GM12878 (cell line): ENCODE measurements at regions not wholly inside any gene's neighbourhood (a gene's known extent, or its start where the extent isn't known, plus 50 kb on each side); places are given as distances from the start of the nearest gene placed in this dataset.

Experiments used
- ATAC-seq: fragments of 200-7000 bp; cut with Tn5 transposase; 3 replicates; pipeline ENCODE4 v1.9.1; 2020; ENCODE audit warnings: mild to moderate bottlenecking, moderate library complexity
- BruUV-seq: library from RNA; stranded (reverse); fragments of 400-500 nt; replicated peaks from 2 replicates; lab custom pipeline; 2021; lab: Mats Ljungman, UMichigan
- CTCF ChIA-PET: fragments of 300-600 bp; sonication (Branson Sonifier 250); formaldehyde crosslinking; extraction: SDS; loops from one replicate; lab custom pipeline; 2021; ENCODE audit warnings: inconsistent platforms; lab: Yijun Ruan, JAX
- POLR2A ChIA-PET: fragments of 350-600 bp; formaldehyde crosslinking; extraction: SDS; loops from one replicate; lab custom pipeline; 2021; ENCODE audit warnings: inconsistent platforms; lab: Charles Lee
- RAD21 ChIA-PET: fragments of 300-600 bp; sonication (Branson Sonifier 250); formaldehyde crosslinking; loops from one replicate; lab custom pipeline; 2023; ENCODE audit warnings: antibody characterized with exemption; ENCODE audit not compliant: unreplicated experiment; lab: Charles Lee
- SMC1A ChIA-PET: fragments of 300-600 bp; sonication (Branson Sonifier 250); formaldehyde crosslinking; loops from one replicate; lab custom pipeline; 2023; ENCODE audit not compliant: unreplicated experiment, uncharacterized antibody; lab: Charles Lee
- DNase-seq: peaks from one replicate; pipeline ENCODE4 v3.0.0-alpha.2; 2011; ENCODE audit warnings: low read depth, low spot score
- FAIRE-seq: peaks from 3 replicates; lab custom pipeline; 2011; peaks lifted over from hg19 to GRCh38; lab: Jason Lieb, UNC
- H2AFZ ChIP-seq: 2 replicates; pipeline ENCODE4 v1.6.0; 2011; ENCODE audit warnings: low read depth, low read length, control low read depth; ENCODE audit not compliant: control insufficient read depth
- H3K27ac ChIP-seq: 2 replicates; pipeline ENCODE4 v1.5.1; 2011; ENCODE audit warnings: control low read depth; ENCODE audit not compliant: control insufficient read depth, insufficient read depth
- H3K27me3 ChIP-seq, 2 experiments: replicated peaks in 1 of 2; 2 replicates each; pipeline versions ENCODE4 v1.6.0 to v1.6.1; 2011; ENCODE audit warnings: low read length in 1 of 2; ENCODE audit not compliant: control insufficient read depth in 2 of 2, insufficient read depth in 2 of 2
- H3K36me3 ChIP-seq, 2 experiments: 2 replicates each; pipeline ENCODE4 v1.5.1; 2011; ENCODE audit warnings: low read length in 1 of 2; ENCODE audit not compliant: control insufficient read depth in 2 of 2, insufficient read depth in 2 of 2
- H3K4me1 ChIP-seq: 2 replicates; pipeline ENCODE4 v1.6.1; 2011; ENCODE audit warnings: mild to moderate bottlenecking, low read length, moderate library complexity, mixed read lengths; ENCODE audit not compliant: control insufficient read depth, insufficient read depth
- H3K4me2 ChIP-seq: 2 replicates; pipeline ENCODE4 v1.6.0; 2011; ENCODE audit warnings: control low read depth; ENCODE audit not compliant: control insufficient read depth, insufficient read depth
- H3K4me3 ChIP-seq: fragments of 200-600 bp; sonication (generic); 2 replicates; pipeline ENCODE4 v1.5.1; 2016
- H3K79me2 ChIP-seq: 2 replicates; pipeline ENCODE4 v1.6.0; 2011; ENCODE audit warnings: low read length; ENCODE audit not compliant: control insufficient read depth, insufficient read depth
- H3K9ac ChIP-seq: 2 replicates; pipeline ENCODE4 v1.8.0; 2011; ENCODE audit warnings: low read length, control low read depth, mixed read lengths; ENCODE audit not compliant: control insufficient read depth, insufficient read depth
- H3K9me3 ChIP-seq: replicated peaks from 3 replicates; pipeline ENCODE4 v1.5.1; 2011; ENCODE audit warnings: mild to moderate bottlenecking, low read length; ENCODE audit not compliant: control insufficient read depth, insufficient read depth
- H4K20me1 ChIP-seq: 2 replicates; pipeline ENCODE4 v1.6.0; 2011; ENCODE audit not compliant: control insufficient read depth, insufficient read depth
- ATF7 ChIP-seq: fragments of 450-650 bp; IDR thresholded peaks from 2 replicates; pipeline ENCODE4 v1.6.1; 2016; ENCODE audit warnings: low read depth, mild to moderate bottlenecking
- BCL11A ChIP-seq: IDR thresholded peaks from 2 replicates; pipeline ENCODE4 v1.6.1; 2011; ENCODE audit warnings: low read depth, low read length
- BHLHE40 ChIP-seq, 2 experiments: fragments of 450-650 bp in 1 of 2; IDR thresholded peaks; 2 replicates each; pipeline ENCODE4 v1.6.1; 2011 to 2017; ENCODE audit warnings: low read depth in 2 of 2, borderline replicate concordance in 1 of 2, improper control_type of control experiment in 1 of 2, low read length in 1 of 2, mild to moderate bottlenecking in 1 of 2
- CBFB ChIP-seq: IDR thresholded peaks from 2 replicates; pipeline ENCODE4 v1.6.1; 2016; ENCODE audit warnings: antibody characterized with exemption, low read depth
- CREB1 ChIP-seq: IDR thresholded peaks from 2 replicates; pipeline ENCODE4 v1.6.1; 2012; ENCODE audit warnings: low read depth, mild to moderate bottlenecking, inconsistent platforms
- KLF5 ChIP-seq: fragments of 450-650 bp; IDR thresholded peaks from 2 replicates; pipeline ENCODE4 v1.6.1; 2014; ENCODE audit warnings: mild to moderate bottlenecking; ENCODE audit not compliant: partially characterized antibody
- NFYB ChIP-seq: IDR thresholded peaks from 2 replicates; pipeline ENCODE4 v1.6.1; 2011; ENCODE audit warnings: low read depth, mild to moderate bottlenecking, low read length, improper control_type of control experiment, moderate library complexity; ENCODE audit not compliant: insufficient read depth
- NRF1 ChIP-seq: conservative IDR thresholded peaks from 2 replicates; pipeline ENCODE4 v1.6.1; 2011; ENCODE audit warnings: mild to moderate bottlenecking, low read depth, low read length, improper control_type of control experiment
- POLR2A ChIP-seq: IDR thresholded peaks from 2 replicates; pipeline ENCODE4 v1.6.1; 2011; ENCODE audit warnings: low read depth, mild to moderate bottlenecking, low read length
- RAD21 ChIP-seq: IDR thresholded peaks from 2 replicates; pipeline ENCODE4 v1.6.1; 2011; ENCODE audit warnings: mild to moderate bottlenecking, low read depth, low read length, moderate library complexity; ENCODE audit not compliant: insufficient read depth
- RAD51 ChIP-seq: fragments of 450-650 bp; IDR thresholded peaks from 2 replicates; pipeline ENCODE4 v1.6.1; 2016; ENCODE audit warnings: moderate library complexity, mild to moderate bottlenecking, inconsistent platforms
- RELA ChIP-seq: fragments of 450-650 bp; IDR thresholded peaks from 2 replicates; pipeline ENCODE4 v1.8.0; 2014; ENCODE audit warnings: borderline replicate concordance; ENCODE audit not compliant: partially characterized antibody
- SIN3A ChIP-seq: IDR thresholded peaks from 2 replicates; pipeline ENCODE4 v1.6.1; 2012; ENCODE audit warnings: low read depth, low read length, improper control_type of control experiment
- SMARCA5 ChIP-seq: fragments of 450-650 bp; IDR thresholded peaks from 2 replicates; pipeline ENCODE4 v1.6.1; 2017; ENCODE audit warnings: mild to moderate bottlenecking
- TCF12 ChIP-seq: IDR thresholded peaks from 2 replicates; pipeline ENCODE4 v1.6.1; 2011; ENCODE audit warnings: low read depth, mild to moderate bottlenecking, low read length
- TCF3 ChIP-seq: IDR thresholded peaks from 2 replicates; pipeline ENCODE4 v1.6.1; 2012; ENCODE audit warnings: low read depth, mild to moderate bottlenecking, low read length, borderline replicate concordance; ENCODE audit not compliant: insufficient read depth
- ZNF274 ChIP-seq: IDR thresholded peaks from one replicate; pipeline ENCODE4 v1.8.0; 2011; ENCODE audit not compliant: insufficient read length, insufficient read depth
- ZNF592 ChIP-seq: fragments of 450-650 bp; IDR thresholded peaks from 2 replicates; pipeline ENCODE4 v1.6.1; 2017; ENCODE audit warnings: mild to moderate bottlenecking, moderate library complexity
- WGBS: methylation state at CpG from one replicate; pipeline ENCODE4 v1.1.6; 2016; ENCODE audit warnings: low lambda C conversion rate; ENCODE audit not compliant: insufficient replicate concordance, insufficient coverage; ENCODE audit errors: missing lambda C conversion rate; 5-methylcytosine and 5-hydroxymethylcytosine counted together
- in situ Hi-C: fragments of 300-500 bp; cut with MboI; formaldehyde crosslinking; loops from 9 replicates; pipeline ENCODE4 v1.14.3; 2018; ENCODE audit warnings: mixed read lengths
- intact Hi-C: fragments of 100-400 bp; cut with micrococcal nuclease; formaldehyde crosslinking; loops from one replicate; pipeline ENCODE4 v1.14.2; 2022; ENCODE audit not compliant: unreplicated experiment
- TF ChIP-seq, protein P1 (sequence below): fragments of 450-650 bp; IDR thresholded peaks from 2 replicates; pipeline ENCODE4 v1.6.1; 2016; ENCODE audit warnings: mild to moderate bottlenecking, moderate library complexity, borderline replicate concordance

- no peak for TF ChIP-seq SMARCA5
- TF ChIP-seq NRF1 = no peak
- no peak for TF ChIP-seq BHLHE40 (IDR thresholded peaks at IDR 0.05; ENCODE audit: borderline replicate concordance in 1 of 2, low read depth in 2 of 2, low read length in 1 of 2)
- no peak for TF ChIP-seq KLF5
- TF ChIP-seq NFYB = no peak
- TF ChIP-seq RAD51 = no peak
- no peak for TF ChIP-seq ZNF274
- TF ChIP-seq RAD21 = no peak
These were observed 96.6 kb upstream of the B3GAT2 start (continued) for GRCh38 chr6:71053475-71053874.

GRCh38 chr6:71056656-71057055 lies 99.8 kb upstream of the B3GAT2 start:
- RAD21 ChIA-PET = interaction anchor here (0.5 kb wide), 1 partner anchor 13 kb away, joined by 3 read pairs; no protein-coding TSS in a partner anchor
- Histone ChIP-seq H3K27ac (no peak overlapping the region), H3K4me2 (no peak overlapping the region), H3K4me1 (no peaks in the 10 kb centered on the region), H3K79me2 (no peaks in the 10 kb centered on the region), H4K20me1 (no peaks in the 10 kb centered on the region), H3K36me3 (no peaks in the 10 kb centered on the region), H3K27me3 (no peaks in the 10 kb centered on the region), H3K4me3 (no peak overlapping the region), H3K9ac (no peak overlapping the region), H2AFZ (no peak overlapping the region), H3K9me3 (no peaks in the 10 kb centered on the region)
- CTCF ChIA-PET = no interaction called here
- TF ChIP-seq KLF5 = no peak
- TF ChIP-seq, protein P1, sequence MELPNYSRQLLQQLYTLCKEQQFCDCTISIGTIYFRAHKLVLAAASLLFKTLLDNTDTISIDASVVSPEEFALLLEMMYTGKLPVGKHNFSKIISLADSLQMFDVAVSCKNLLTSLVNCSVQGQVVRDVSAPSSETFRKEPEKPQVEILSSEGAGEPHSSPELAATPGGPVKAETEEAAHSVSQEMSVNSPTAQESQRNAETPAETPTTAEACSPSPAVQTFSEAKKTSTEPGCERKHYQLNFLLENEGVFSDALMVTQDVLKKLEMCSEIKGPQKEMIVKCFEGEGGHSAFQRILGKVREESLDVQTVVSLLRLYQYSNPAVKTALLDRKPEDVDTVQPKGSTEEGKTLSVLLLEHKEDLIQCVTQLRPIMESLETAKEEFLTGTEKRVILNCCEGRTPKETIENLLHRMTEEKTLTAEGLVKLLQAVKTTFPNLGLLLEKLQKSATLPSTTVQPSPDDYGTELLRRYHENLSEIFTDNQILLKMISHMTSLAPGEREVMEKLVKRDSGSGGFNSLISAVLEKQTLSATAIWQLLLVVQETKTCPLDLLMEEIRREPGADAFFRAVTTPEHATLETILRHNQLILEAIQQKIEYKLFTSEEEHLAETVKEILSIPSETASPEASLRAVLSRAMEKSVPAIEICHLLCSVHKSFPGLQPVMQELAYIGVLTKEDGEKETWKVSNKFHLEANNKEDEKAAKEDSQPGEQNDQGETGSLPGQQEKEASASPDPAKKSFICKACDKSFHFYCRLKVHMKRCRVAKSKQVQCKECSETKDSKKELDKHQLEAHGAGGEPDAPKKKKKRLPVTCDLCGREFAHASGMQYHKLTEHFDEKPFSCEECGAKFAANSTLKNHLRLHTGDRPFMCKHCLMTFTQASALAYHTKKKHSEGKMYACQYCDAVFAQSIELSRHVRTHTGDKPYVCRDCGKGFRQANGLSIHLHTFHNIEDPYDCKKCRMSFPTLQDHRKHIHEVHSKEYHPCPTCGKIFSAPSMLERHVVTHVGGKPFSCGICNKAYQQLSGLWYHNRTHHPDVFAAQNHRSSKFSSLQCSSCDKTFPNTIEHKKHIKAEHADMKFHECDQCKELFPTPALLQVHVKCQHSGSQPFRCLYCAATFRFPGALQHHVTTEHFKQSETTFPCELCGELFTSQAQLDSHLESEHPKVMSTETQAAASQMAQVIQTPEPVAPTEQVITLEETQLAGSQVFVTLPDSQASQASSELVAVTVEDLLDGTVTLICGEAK = no peak
- TF ChIP-seq RELA = no peak
- TF ChIP-seq ATF7 = no peak
- no peak for TF ChIP-seq TCF12
- TF ChIP-seq BCL11A = no peak
- no peak for TF ChIP-seq ZNF592
- TF ChIP-seq SMARCA5 = no peak
- no peak for TF ChIP-seq SIN3A
- no peak for TF ChIP-seq CBFB
- no peak for TF ChIP-seq TCF3
- TF ChIP-seq CREB1 = no peak
- TF ChIP-seq POLR2A = no peak
- in situ Hi-C loops (no loop called here), intact Hi-C loops (no loop called here)
- FAIRE-seq = no peak
- 0% methylated on average over 2 of the region's 2 CpGs for WGBS
- no peak for ATAC-seq
- POLR2A ChIA-PET = no interaction called here
- SMC1A ChIA-PET = no interaction called here
- DNase-seq = no peak
- BruUV-seq = no TSS peak
